ENCODE measurements at regions not wholly inside any gene's neighbourhood (a gene's known extent, or its start where the extent isn't known, plus 50 kb on each side); places are given as distances from the start of the nearest gene placed in this dataset.
"Not testable (repeated sequence)": the region's sequence is repeated elsewhere in the genome, so short reads cannot be mapped to it uniquely, and the experiment has no call there.

GRCh38 chr1:143504703-143505102 is 467.1 kb downstream of the FAM72C start:
- TF ChIP-seq CTCF (IDR thresholded peaks at IDR 0.05; ENCODE audit: borderline replicate concordance, extremely low read depth, low read length, poor library complexity, severe bottlenecking); EZH2 (IDR thresholded peaks at IDR 0.05; ENCODE audit: borderline replicate concordance, low read depth, low read length, severe bottlenecking): not testable (repeated sequence)
